GM19035 (cell line): ENCODE measurements at regions not wholly inside any gene's neighbourhood (a gene's known extent, or its start where the extent isn't known, plus 50 kb on each side); places are given as distances from the start of the nearest gene placed in this dataset.
"Not testable (repeated sequence)": the region's sequence is repeated elsewhere in the genome, so short reads cannot be mapped to it uniquely, and the experiment has no call there.

Source experiments
- ATAC-seq: cut with Tn5 transposase; IDR thresholded peaks from one replicate; pipeline ENCODE4 v1.9.1; 2021; ENCODE audit not compliant: unreplicated experiment

- no peak for ATAC-seq
Observed at GRCh38 chr7:37598824-37599223, 84.7 kb upstream of the GPR141 start.

GRCh38 chr7:37601321-37601720 is 82.2 kb upstream of the GPR141 start:
- no peak for ATAC-seq

GRCh38 chr7:37604078-37604477 is 79.5 kb upstream of the GPR141 start:
- ATAC-seq = no peak

GRCh38 chr7:37617406-37617805 is 66.2 kb upstream of the GPR141 start:
- not testable (repeated sequence) for ATAC-seq

GRCh38 chr7:37633048-37633447 is 50.5 kb upstream of the GPR141 start:
- no peak for ATAC-seq
